H1 (cell line): ENCODE measurements at regions not wholly inside any gene's neighbourhood (a gene's known extent, or its start where the extent isn't known, plus 50 kb on each side); places are given as distances from the start of the nearest gene placed in this dataset.

Experiments
- CTCF ChIA-PET: fragments of 300-600 bp; sonication (Branson Sonifier 250); formaldehyde crosslinking; loops from one replicate; lab custom pipeline; 2021; ENCODE audit not compliant: partially characterized antibody; lab: Charles Lee
- POLR2A ChIA-PET: fragments of 300-600 bp; sonication (Branson Sonifier 250); formaldehyde crosslinking; loops from one replicate; lab custom pipeline; 2021; ENCODE audit warnings: inconsistent platforms; ENCODE audit not compliant: partially characterized antibody; lab: Charles Lee
- DNase-seq, 2 experiments: peaks; one replicate each; pipeline versions ENCODE4 v3.0.0 to v3.0.0-alpha.2; 2010 to 2022; ENCODE audit warnings: low spot score in 2 of 2, low read depth in 1 of 2, mixed read lengths in 1 of 2
- FAIRE-seq: peaks from 2 replicates; lab custom pipeline; 2011; peaks lifted over from hg19 to GRCh38; lab: Jason Lieb, UNC
- H2AFZ ChIP-seq: 2 replicates; pipeline ENCODE4 v1.8.1; 2012; ENCODE audit warnings: low read length, inconsistent platforms
- H2AK5ac ChIP-seq: 2 replicates; pipeline ENCODE4 v1.6.1; 2013; ENCODE audit warnings: low read depth, low read length
- H2BK120ac ChIP-seq: replicated peaks from 2 replicates; pipeline ENCODE3; 2013; ENCODE audit warnings: low read depth, low read length, inconsistent platforms
- H2BK12ac ChIP-seq: 2 replicates; pipeline ENCODE4 v1.6.1; 2013; ENCODE audit warnings: low read depth, low read length
- H2BK15ac ChIP-seq: 2 replicates; pipeline ENCODE4 v1.6.1; 2013; ENCODE audit warnings: low read length
- H2BK20ac ChIP-seq: 2 replicates; pipeline ENCODE4 v1.6.1; 2013; ENCODE audit warnings: low read length
- H2BK5ac ChIP-seq: 2 replicates; pipeline ENCODE4 v1.6.1; 2013; ENCODE audit warnings: low read depth, low read length
- H3K14ac ChIP-seq: 2 replicates; pipeline ENCODE4 v1.6.1; 2013; ENCODE audit warnings: inconsistent platforms; ENCODE audit not compliant: insufficient read length
- H3K18ac ChIP-seq: 2 replicates; pipeline ENCODE4 v1.6.1; 2013; ENCODE audit warnings: low read length; ENCODE audit errors: extremely low read depth
- H3K23ac ChIP-seq: 2 replicates; pipeline ENCODE4 v1.6.1; 2013; ENCODE audit warnings: inconsistent platforms; ENCODE audit not compliant: insufficient read length
- H3K23me2 ChIP-seq: 2 replicates; pipeline ENCODE4 v1.6.1; 2013; ENCODE audit warnings: low read depth, low read length
- H3K27ac ChIP-seq: 2 replicates; pipeline ENCODE4 v1.6.1; 2011; ENCODE audit warnings: low read depth, low read length, inconsistent platforms
- H3K27me3 ChIP-seq, 4 experiments: replicated peaks in 1 of 4; 1 replicate in 1 of 4; 2 replicates in 3 of 4; pipeline versions ENCODE4 v1.6.1 to v1.8.1; 2011 to 2013; ENCODE audit warnings: low read length in 3 of 4, mild to moderate bottlenecking in 3 of 4, inconsistent platforms in 2 of 4, mixed read lengths in 2 of 4, moderate library complexity in 1 of 4; ENCODE audit not compliant: control insufficient read depth in 3 of 4, insufficient read depth in 3 of 4; ENCODE audit errors: extremely low read depth in 1 of 4
- H3K36me3 ChIP-seq, 4 experiments: 2 replicates each; pipeline versions ENCODE4 v1.6.1 to v1.8.1; 2011 to 2013; ENCODE audit warnings: mild to moderate bottlenecking in 4 of 4, low read length in 3 of 4, moderate library complexity in 2 of 4, control low read depth in 1 of 4, inconsistent platforms in 1 of 4; ENCODE audit not compliant: insufficient read depth in 4 of 4, control insufficient read depth in 2 of 4
- H3K4ac ChIP-seq: replicated peaks from 2 replicates; pipeline ENCODE3; 2013; ENCODE audit warnings: low read length, low read depth, mixed read lengths, inconsistent platforms; ENCODE audit not compliant: insufficient read length
- H3K4me1 ChIP-seq, 4 experiments: replicated peaks in 1 of 4; 1 replicate in 1 of 4; 2 replicates in 3 of 4; pipeline versions ENCODE4 v1.6.1 to v1.8.1; 2011 to 2013; ENCODE audit warnings: low read length in 3 of 4, inconsistent platforms in 2 of 4, mixed read lengths in 1 of 4; ENCODE audit not compliant: insufficient read depth in 4 of 4, control insufficient read depth in 3 of 4
- H3K4me2 ChIP-seq, 2 experiments: 2 replicates each; pipeline versions ENCODE4 v1.6.1 to v1.8.1; 2011 to 2013; ENCODE audit warnings: low read depth in 2 of 2, low read length in 2 of 2, control low read depth in 1 of 2, inconsistent platforms in 1 of 2, mild to moderate bottlenecking in 1 of 2; ENCODE audit not compliant: insufficient read depth in 1 of 2
- H3K4me3 ChIP-seq, 4 experiments: fragments of 200-600, 300-600 bp in 1 of 4; sonication (generic), shearing (Covaris generic), sonication (Bioruptor Twin) in 1 of 4; 2 replicates each; pipeline versions ENCODE4 v1.5.1 to v1.8.1; 2011 to 2016; ENCODE audit warnings: low read length in 4 of 4, low read depth in 3 of 4, control low read depth in 2 of 4, inconsistent platforms in 2 of 4, mild to moderate bottlenecking in 2 of 4, mixed read lengths in 1 of 4, moderate library complexity in 1 of 4; ENCODE audit not compliant: insufficient read depth in 2 of 4; ENCODE audit errors: extremely low read depth in 1 of 4
- H3K56ac ChIP-seq: replicated peaks from 2 replicates; pipeline ENCODE3; 2013; ENCODE audit warnings: low read depth, mild to moderate bottlenecking, mixed read lengths, low read length, inconsistent platforms; ENCODE audit not compliant: insufficient read length
- H3K79me1 ChIP-seq: 2 replicates; pipeline ENCODE4 v1.6.1; 2013; ENCODE audit warnings: low read depth, low read length, control low read depth
- H3K79me2 ChIP-seq, 2 experiments: 2 replicates each; pipeline versions ENCODE4 v1.6.1 to v1.8.1; 2012 to 2013; ENCODE audit warnings: low read length in 2 of 2, mild to moderate bottlenecking in 2 of 2, inconsistent platforms in 1 of 2; ENCODE audit not compliant: insufficient read depth in 2 of 2, control insufficient read depth in 1 of 2
- H3K9ac ChIP-seq, 4 experiments: replicated peaks in 1 of 4; 1 replicate in 1 of 4; 2 replicates in 3 of 4; pipeline versions ENCODE4 v1.6.1 to v1.8.1; 2011 to 2013; ENCODE audit warnings: low read depth in 3 of 4, low read length in 3 of 4, control low read depth in 2 of 4, mild to moderate bottlenecking in 2 of 4, moderate library complexity in 2 of 4, inconsistent platforms in 1 of 4; ENCODE audit errors: extremely low read depth in 1 of 4
- H3K9me3 ChIP-seq, 2 experiments: 2 replicates each; pipeline versions ENCODE4 v1.6.1 to v1.8.1; 2012 to 2013; ENCODE audit warnings: mild to moderate bottlenecking in 2 of 2, moderate library complexity in 2 of 2, control low read depth in 1 of 2, inconsistent platforms in 1 of 2, low read depth in 1 of 2, low read length in 1 of 2, mixed read lengths in 1 of 2; ENCODE audit not compliant: insufficient read depth in 2 of 2
- H4K20me1 ChIP-seq, 2 experiments: replicated peaks in 1 of 2; 2 replicates each; pipeline versions ENCODE3 to v1.8.1; 2011 to 2013; ENCODE audit warnings: inconsistent platforms in 2 of 2, low read length in 2 of 2, mild to moderate bottlenecking in 1 of 2; ENCODE audit not compliant: insufficient read depth in 2 of 2, control insufficient read depth in 1 of 2
- H4K5ac ChIP-seq: 2 replicates; pipeline ENCODE4 v1.6.1; 2013; ENCODE audit warnings: low read length, low read depth, mixed read lengths, inconsistent platforms; ENCODE audit not compliant: insufficient read length
- H4K8ac ChIP-seq: 2 replicates; pipeline ENCODE4 v1.8.0; 2013; ENCODE audit warnings: mild to moderate bottlenecking, moderate library complexity, low read length, inconsistent platforms; ENCODE audit not compliant: insufficient read depth; ENCODE audit errors: extremely low read depth
- H4K91ac ChIP-seq: replicated peaks from 2 replicates; pipeline ENCODE3; 2013; ENCODE audit warnings: low read length, mixed read lengths, inconsistent platforms; ENCODE audit not compliant: insufficient read length
- ASH2L ChIP-seq: fragments of 200-600, 300-600 bp; sonication (generic); IDR thresholded peaks from one replicate; pipeline ENCODE4 v1.7.1; 2017; ENCODE audit warnings: low read length
- BACH1 ChIP-seq: IDR thresholded peaks from 2 replicates; pipeline ENCODE4 v1.6.1; 2012; ENCODE audit warnings: low read length, improper control_type of control experiment
- CTBP2 ChIP-seq: IDR thresholded peaks from 2 replicates; pipeline ENCODE4 v1.7.0; 2011; ENCODE audit warnings: borderline replicate concordance, mild to moderate bottlenecking, moderate library complexity, mixed read lengths, low read length; ENCODE audit not compliant: insufficient read depth, insufficient read length
- FOSL1 ChIP-seq: IDR thresholded peaks from 2 replicates; pipeline ENCODE4 v1.6.1; 2011; ENCODE audit warnings: mild to moderate bottlenecking, low read depth, low read length, moderate library complexity; ENCODE audit not compliant: insufficient read depth
- HDAC2 ChIP-seq, 2 experiments: fragments of 300-600 bp in 1 of 2; sonication (generic) in 1 of 2; IDR thresholded peaks; 2 replicates each; pipeline ENCODE4 v1.6.1; 2011 to 2012; ENCODE audit warnings: low read depth in 2 of 2, low read length in 2 of 2, mild to moderate bottlenecking in 2 of 2, moderate library complexity in 2 of 2, borderline replicate concordance in 1 of 2, inconsistent platforms in 1 of 2
- POLR2A ChIP-seq, 2 experiments: IDR thresholded peaks; 1 replicate in 1 of 2; 2 replicates in 1 of 2; pipeline ENCODE4 v1.6.1; 2011; ENCODE audit warnings: low read depth in 2 of 2, low read length in 2 of 2, mild to moderate bottlenecking in 2 of 2; ENCODE audit errors: control extremely low read depth in 1 of 2
- POU5F1 ChIP-seq: IDR thresholded peaks from 2 replicates; pipeline ENCODE4 v1.6.1; 2011; ENCODE audit warnings: low read depth, mild to moderate bottlenecking, low read length, moderate library complexity
- RBBP5 ChIP-seq: IDR thresholded peaks from 2 replicates; pipeline ENCODE4 v1.7.1; 2012; ENCODE audit warnings: low read depth, mild to moderate bottlenecking, inconsistent platforms, low read length, moderate library complexity, borderline replicate concordance
- TBP ChIP-seq: IDR thresholded peaks from 2 replicates; pipeline ENCODE4 v1.6.1; 2011; ENCODE audit warnings: low read depth, low read length, improper control_type of control experiment
- TCF12 ChIP-seq: IDR thresholded peaks from 2 replicates; pipeline ENCODE4 v1.6.1; 2011; ENCODE audit warnings: low read depth, mild to moderate bottlenecking, low read length
- YY1 ChIP-seq: IDR thresholded peaks from 2 replicates; pipeline ENCODE4 v1.6.1; 2011; ENCODE audit warnings: low read depth, mild to moderate bottlenecking, low read length
- WGBS, 2 experiments: shearing (Covaris generic) in 1 of 2; methylation state at CpG; one replicate each; pipeline versions ENCODE4 v1.1.6 to v1.1.7; 2013 to 2015; ENCODE audit warnings: low lambda C conversion rate in 2 of 2, mixed read lengths in 2 of 2, inconsistent platforms in 1 of 2, low coverage in 1 of 2, missing lambda C conversion rate in 1 of 2; ENCODE audit not compliant: insufficient replicate concordance in 2 of 2, insufficient coverage in 1 of 2, insufficient read length in 1 of 2; ENCODE audit errors: extremely low coverage in 1 of 2, missing lambda C conversion rate in 1 of 2; 5-methylcytosine and 5-hydroxymethylcytosine counted together
- TF ChIP-seq, protein P1 (sequence below): IDR thresholded peaks from 2 replicates; pipeline ENCODE4 v1.6.1; 2011; ENCODE audit warnings: low read depth, mild to moderate bottlenecking, low read length; ENCODE audit not compliant: insufficient read depth

DNA sequence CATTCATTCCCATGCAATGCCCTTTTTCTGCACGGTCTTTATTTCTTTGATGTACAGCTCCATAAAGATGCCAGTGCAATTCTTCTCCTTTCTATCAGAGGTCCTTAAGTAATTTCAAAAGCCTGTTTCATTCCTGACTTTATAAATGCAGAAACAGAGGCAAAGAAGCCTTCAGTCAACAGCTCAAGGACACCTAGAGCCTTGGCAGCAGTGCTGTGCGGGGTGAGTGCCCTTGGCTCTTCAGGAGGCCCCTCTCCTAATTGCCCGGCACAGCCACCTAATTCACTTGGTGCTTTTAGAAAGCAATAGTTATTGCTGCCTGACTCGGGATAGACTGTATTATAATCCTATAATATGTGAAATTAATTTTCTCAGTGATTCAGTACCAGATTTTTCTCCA, 169.6 kb upstream of the KLF6 start:
- ChIA-PET POLR2A (interaction anchor here (0.6 kb wide), 1 partner anchor 331 kb away, joined by 3 read pairs; no protein-coding TSS in a partner anchor), CTCF (interaction anchor here (0.7 kb wide), 1 partner anchor 641 kb away, joined by 3 read pairs; no protein-coding TSS in a partner anchor)
- Histone ChIP-seq H4K8ac (no peak overlapping the region), H4K5ac (no peak overlapping the region), H4K20me1 (no peaks in the 10 kb centered on the region), H3K27me3 (no peaks in the 10 kb centered on the region), H3K23ac (no peak overlapping the region), H2BK20ac (no peak overlapping the region), H3K4ac (no peak overlapping the region), H2BK120ac (no peak overlapping the region), H2AFZ (no peak overlapping the region), H3K36me3 (no peaks in the 10 kb centered on the region), H4K91ac (no peak overlapping the region), H3K79me1 (no peaks in the 10 kb centered on the region), H2BK5ac (no peak overlapping the region), H3K9me3 (no peaks in the 10 kb centered on the region), H3K27ac (no peak overlapping the region), H2BK15ac (no peak overlapping the region), H3K23me2 (no peaks in the 10 kb centered on the region; the same call in 1 of the 2 replicates), H3K4me1 (peaks cover 3 to 9% (median 5%) of the 10 kb centered on the region in 4 experiments; a peak in 6 of 7 replicates), H3K79me2 (no peaks in the 10 kb centered on the region), H3K4me3 (no peak overlapping the region), H3K14ac (no peak overlapping the region), H2AK5ac (no peak overlapping the region), H2BK12ac (no peak overlapping the region), H3K18ac (no peak overlapping the region), H3K4me2 (no peak overlapping the region), H3K56ac (no peak overlapping the region), H3K9ac (no peak overlapping the region)
- 93% methylated on average over 4 of the region's 4 CpGs; no CpG with 5 or more reads in 1 of the 2 experiments for WGBS, 2 experiments
- no peak for FAIRE-seq
- DNase-seq: no peak
- TF ChIP-seq POU5F1 (no peak), YY1 (no peak), POLR2A (IDR thresholded peaks at IDR 0.05; ENCODE audit: control extremely low read depth in 1 of 2, low read depth in 2 of 2, low read length in 2 of 2) (no peak), TCF12 (no peak), BACH1 (no peak), HDAC2 (IDR thresholded peaks at IDR 0.05; ENCODE audit: borderline replicate concordance in 1 of 2, low read depth in 2 of 2, low read length in 2 of 2) (no peak), CTBP2 (no peak), TBP (no peak), FOSL1 (no peak), RBBP5 (no peak), ASH2L (no peak)
- TF ChIP-seq, protein P1, sequence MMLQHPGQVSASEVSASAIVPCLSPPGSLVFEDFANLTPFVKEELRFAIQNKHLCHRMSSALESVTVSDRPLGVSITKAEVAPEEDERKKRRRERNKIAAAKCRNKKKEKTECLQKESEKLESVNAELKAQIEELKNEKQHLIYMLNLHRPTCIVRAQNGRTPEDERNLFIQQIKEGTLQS: no peak
